Ascending aorta (tissue), 2 donors: ENCODE measurements at regions not wholly inside any gene's neighbourhood (a gene's known extent, or its start where the extent isn't known, plus 50 kb on each side); places are given as distances from the start of the nearest gene placed in this dataset.

ENCODE experiments used
- DNase-seq, 2 donors: peaks; one replicate each; pipeline ENCODE4 v3.0.0-alpha.2; 2019; ENCODE audit warnings: low spot score in 2 of 2
- H3K27ac ChIP-seq, 2 donors: fragments of 200-600 bp; sonication (generic); one replicate each; pipeline ENCODE4 v1.5.1; 2016 to 2017; ENCODE audit warnings: mild to moderate bottlenecking in 1 of 2
- H3K27me3 ChIP-seq: fragments of 200-600 bp; sonication (generic); one replicate; pipeline ENCODE4 v1.5.1; 2017
- H3K36me3 ChIP-seq, 2 donors: fragments of 200-600 bp; sonication (generic); one replicate each; pipeline ENCODE4 v1.5.1; 2016
- H3K4me1 ChIP-seq, 2 donors: fragments of 200-600 bp; sonication (generic); one replicate each; pipeline ENCODE4 v1.5.1; 2016 to 2017; ENCODE audit warnings: mild to moderate bottlenecking in 1 of 2
- H3K4me3 ChIP-seq, 2 donors: fragments of 200-600 bp; sonication (generic); one replicate each; pipeline ENCODE4 v1.5.1; 2016 to 2017; ENCODE audit warnings: mild to moderate bottlenecking in 1 of 2
- H3K9me3 ChIP-seq, 2 donors: fragments of 200-600 bp; sonication (generic); one replicate each; pipeline ENCODE4 v1.5.1; 2016
- intact Hi-C: fragments of 100-400 bp; cut with DNase I; formaldehyde crosslinking; loops from one replicate; pipeline ENCODE4 v1.15.1; 2023
- TF ChIP-seq, protein P1 (sequence below), 3 experiments: fragments of 200-600 bp in 2 of 3; fragments of 450-650 bp in 1 of 3; sonication (generic) in 2 of 3; IDR thresholded peaks; one replicate each; pipeline ENCODE4 v1.5.1; 2016 to 2019; ENCODE audit warnings: antibody characterized with exemption in 3 of 3, mild to moderate bottlenecking in 1 of 3, moderate library complexity in 1 of 3

- intact Hi-C loops = no loop called here
- Histone ChIP-seq H3K4me1 (no peaks in the 10 kb centered on the region), H3K4me3 (no peak overlapping the region), H3K27ac (no peak overlapping the region), H3K36me3 (no peaks in the 10 kb centered on the region), H3K9me3 (no peaks in the 10 kb centered on the region), H3K27me3 (no peaks in the 10 kb centered on the region)
- no peak for DNase-seq
- TF ChIP-seq, protein P1, sequence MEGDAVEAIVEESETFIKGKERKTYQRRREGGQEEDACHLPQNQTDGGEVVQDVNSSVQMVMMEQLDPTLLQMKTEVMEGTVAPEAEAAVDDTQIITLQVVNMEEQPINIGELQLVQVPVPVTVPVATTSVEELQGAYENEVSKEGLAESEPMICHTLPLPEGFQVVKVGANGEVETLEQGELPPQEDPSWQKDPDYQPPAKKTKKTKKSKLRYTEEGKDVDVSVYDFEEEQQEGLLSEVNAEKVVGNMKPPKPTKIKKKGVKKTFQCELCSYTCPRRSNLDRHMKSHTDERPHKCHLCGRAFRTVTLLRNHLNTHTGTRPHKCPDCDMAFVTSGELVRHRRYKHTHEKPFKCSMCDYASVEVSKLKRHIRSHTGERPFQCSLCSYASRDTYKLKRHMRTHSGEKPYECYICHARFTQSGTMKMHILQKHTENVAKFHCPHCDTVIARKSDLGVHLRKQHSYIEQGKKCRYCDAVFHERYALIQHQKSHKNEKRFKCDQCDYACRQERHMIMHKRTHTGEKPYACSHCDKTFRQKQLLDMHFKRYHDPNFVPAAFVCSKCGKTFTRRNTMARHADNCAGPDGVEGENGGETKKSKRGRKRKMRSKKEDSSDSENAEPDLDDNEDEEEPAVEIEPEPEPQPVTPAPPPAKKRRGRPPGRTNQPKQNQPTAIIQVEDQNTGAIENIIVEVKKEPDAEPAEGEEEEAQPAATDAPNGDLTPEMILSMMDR (IDR thresholded peaks at IDR 0.05) = no peak
These were observed 57.0 kb upstream of the SIM2 start for GRCh38 chr21:36641886-36642285.

GRCh38 chr21:36642777-36643176, 56.1 kb upstream of the SIM2 start:
- no peak overlapping the region for H3K4me3 ChIP-seq
- no peak overlapping the region for H3K27ac ChIP-seq
- TF ChIP-seq, protein P1 (IDR thresholded peaks at IDR 0.05) = no peak
- no peaks in the 10 kb centered on the region for H3K36me3 ChIP-seq
- H3K4me1 ChIP-seq = no peaks in the 10 kb centered on the region
- no peaks in the 10 kb centered on the region for H3K27me3 ChIP-seq
- intact Hi-C loops = no loop called here
- no peaks in the 10 kb centered on the region for H3K9me3 ChIP-seq
- no peak for DNase-seq

- no peak overlapping the region for H3K4me3 ChIP-seq
- no peak overlapping the region for H3K27ac ChIP-seq
- intact Hi-C loops = no loop called here
- H3K9me3 ChIP-seq = no peaks in the 10 kb centered on the region
- no peak for DNase-seq
- no peaks in the 10 kb centered on the region for H3K4me1 ChIP-seq
- TF ChIP-seq, protein P1 (IDR thresholded peaks at IDR 0.05) = no peak
- no peaks in the 10 kb centered on the region for H3K36me3 ChIP-seq
- H3K27me3 ChIP-seq = no peaks in the 10 kb centered on the region
These were observed 55.3 kb upstream of the SIM2 start for GRCh38 chr21:36643374-36644250.

- no peaks in the 10 kb centered on the region for H3K27me3 ChIP-seq
- TF ChIP-seq, protein P1 (IDR thresholded peaks at IDR 0.05) = no peak
- H3K27ac ChIP-seq = no peak overlapping the region
- no peak for DNase-seq
- no peak overlapping the region for H3K4me3 ChIP-seq
- H3K9me3 ChIP-seq = no peaks in the 10 kb centered on the region
- H3K36me3 ChIP-seq = no peaks in the 10 kb centered on the region
- H3K4me1 ChIP-seq = no peaks in the 10 kb centered on the region
- intact Hi-C loops = no loop called here
These were observed 52.9 kb upstream of the SIM2 start for GRCh38 chr21:36646011-36646410.

DNA sequence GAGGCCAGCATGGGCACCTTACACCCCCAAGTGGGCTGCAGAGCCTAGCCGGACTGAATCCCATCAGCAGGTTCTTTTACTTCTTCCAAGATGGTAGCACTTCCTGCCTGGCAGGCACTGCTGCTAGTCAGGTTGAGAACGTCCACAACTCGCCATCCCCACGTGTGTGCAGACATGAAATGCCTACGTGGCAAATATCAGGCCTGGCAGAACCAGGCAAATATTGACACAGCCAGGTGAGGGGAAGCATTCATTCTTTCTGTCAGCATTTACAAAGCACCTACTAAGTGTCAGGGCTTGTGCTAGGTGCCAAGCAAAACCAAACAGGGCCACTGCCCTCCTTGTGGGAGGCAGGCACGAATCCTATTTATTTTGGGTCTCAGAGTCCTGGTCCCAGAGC, 52.3 kb upstream of the SIM2 start:
- intact Hi-C loops = no loop called here
- no peaks in the 10 kb centered on the region for H3K27me3 ChIP-seq
- no peak overlapping the region for H3K4me3 ChIP-seq
- DNase-seq = no peak
- no peaks in the 10 kb centered on the region for H3K4me1 ChIP-seq
- no peaks in the 10 kb centered on the region for H3K9me3 ChIP-seq
- TF ChIP-seq, protein P1 (IDR thresholded peaks at IDR 0.05) = no peak
- H3K27ac ChIP-seq = no peak overlapping the region
- H3K36me3 ChIP-seq = no peaks in the 10 kb centered on the region
